GM23338 (cell line): ENCODE measurements at regions not wholly inside any gene's neighbourhood (a gene's known extent, or its start where the extent isn't known, plus 50 kb on each side); places are given as distances from the start of the nearest gene placed in this dataset.

Experiments
- ATAC-seq: fragments of 200-7000 bp; cut with Tn5 transposase; 3 replicates; pipeline ENCODE4 v1.9.1; 2020
- DNase-seq: peaks from one replicate; pipeline ENCODE4 v3.0.0-alpha.2; 2015; ENCODE audit warnings: low spot score
- H2AFZ ChIP-seq: fragments of 200-600 bp; sonication (generic); 2 replicates; pipeline ENCODE4 v1.8.0; 2016; ENCODE audit warnings: antibody characterized with exemption, mild to moderate bottlenecking, moderate library complexity
- H3F3A ChIP-seq: fragments of 200-600 bp; sonication (generic); replicated peaks from 2 replicates; pipeline ENCODE4 v1.8.0; 2017; ENCODE audit warnings: antibody characterized with exemption, mixed run types, low read depth
- H3K27ac ChIP-seq: fragments of 200-600 bp; sonication (generic); 2 replicates; pipeline ENCODE4 v1.6.1; 2016; ENCODE audit warnings: low read depth
- H3K27me3 ChIP-seq: fragments of 200-600 bp; sonication (generic); 2 replicates; pipeline ENCODE4 v1.8.0; 2016; ENCODE audit warnings: mild to moderate bottlenecking, mixed run types, moderate library complexity; ENCODE audit not compliant: insufficient read depth
- H3K36me3 ChIP-seq: fragments of 200-600 bp; sonication (generic); 2 replicates; pipeline ENCODE4 v1.8.0; 2016; ENCODE audit warnings: mild to moderate bottlenecking; ENCODE audit not compliant: insufficient read depth
- H3K4me1 ChIP-seq: fragments of 200-600 bp; sonication (generic); 2 replicates; pipeline ENCODE4 v1.8.0; 2016; ENCODE audit warnings: mild to moderate bottlenecking, moderate library complexity; ENCODE audit not compliant: insufficient read depth
- H3K4me2 ChIP-seq: fragments of 200-600 bp; sonication (generic); 2 replicates; pipeline ENCODE4 v1.7.1; 2017; ENCODE audit warnings: mixed run types
- H3K4me3 ChIP-seq: fragments of 200-600 bp; sonication (generic); 2 replicates; pipeline ENCODE4 v1.6.1; 2016; ENCODE audit warnings: mixed run types
- H3K79me2 ChIP-seq: fragments of 200-600 bp; sonication (generic); replicated peaks from 2 replicates; pipeline ENCODE4 v1.8.0; 2017; ENCODE audit warnings: mild to moderate bottlenecking; ENCODE audit not compliant: insufficient read depth
- H3K9me2 ChIP-seq: fragments of 200-600 bp; sonication (generic); 2 replicates; pipeline ENCODE4 v1.8.0; 2017; ENCODE audit not compliant: insufficient read depth
- H4K20me1 ChIP-seq: fragments of 200-600 bp; sonication (generic); replicated peaks from 2 replicates; pipeline ENCODE4 v1.8.0; 2017; ENCODE audit warnings: mild to moderate bottlenecking; ENCODE audit not compliant: insufficient read depth
- H3K27ac Mint-ChIP-seq: 2 replicates; pipeline ENCODE4 v1.8.0; 2020; ENCODE audit warnings: inconsistent platforms, mild to moderate bottlenecking, moderate library complexity, mixed read lengths
- H3K27me3 Mint-ChIP-seq: 3 replicates; pipeline ENCODE4 v1.8.0; 2022; ENCODE audit warnings: low read depth, mild to moderate bottlenecking, moderate library complexity, mixed read lengths, inconsistent platforms; ENCODE audit not compliant: insufficient read depth, poor library complexity
- H3K36me3 Mint-ChIP-seq: 3 replicates; pipeline ENCODE4 v1.8.0; 2021; ENCODE audit warnings: low read depth, mild to moderate bottlenecking, inconsistent platforms, moderate library complexity, mixed read lengths
- H3K4me1 Mint-ChIP-seq: 3 replicates; pipeline ENCODE4 v1.8.0; 2020; ENCODE audit warnings: mild to moderate bottlenecking, inconsistent platforms, mixed read lengths
- H3K4me3 Mint-ChIP-seq: 3 replicates; pipeline ENCODE4 v1.8.0; 2021; ENCODE audit warnings: moderate library complexity, mild to moderate bottlenecking, inconsistent platforms, mixed read lengths
- H3K9me3 Mint-ChIP-seq: 3 replicates; pipeline ENCODE4 v1.8.0; 2020; ENCODE audit warnings: moderate library complexity, mild to moderate bottlenecking, inconsistent platforms, mixed read lengths
- ETS1 ChIP-seq: IDR thresholded peaks from 2 replicates; pipeline ENCODE4 v1.6.1; 2016; ENCODE audit warnings: antibody characterized with exemption
- JUNB ChIP-seq: IDR thresholded peaks from one replicate; pipeline ENCODE4 v1.6.1; 2016; ENCODE audit warnings: antibody characterized with exemption; ENCODE audit not compliant: unreplicated experiment
- ZNF114 ChIP-seq: fragments of 250-450 bp; sonication (Bioruptor Pico); IDR thresholded peaks from 2 replicates; pipeline ENCODE4 v1.5.0; 2020; ENCODE audit warnings: mild to moderate bottlenecking, moderate library complexity
- TF ChIP-seq, protein P1 (sequence below): fragments of 250-450 bp; sonication (Bioruptor Pico); IDR thresholded peaks from 2 replicates; pipeline ENCODE4 v1.5.0; 2020; ENCODE audit warnings: mild to moderate bottlenecking, moderate library complexity

- TF ChIP-seq, protein P1, sequence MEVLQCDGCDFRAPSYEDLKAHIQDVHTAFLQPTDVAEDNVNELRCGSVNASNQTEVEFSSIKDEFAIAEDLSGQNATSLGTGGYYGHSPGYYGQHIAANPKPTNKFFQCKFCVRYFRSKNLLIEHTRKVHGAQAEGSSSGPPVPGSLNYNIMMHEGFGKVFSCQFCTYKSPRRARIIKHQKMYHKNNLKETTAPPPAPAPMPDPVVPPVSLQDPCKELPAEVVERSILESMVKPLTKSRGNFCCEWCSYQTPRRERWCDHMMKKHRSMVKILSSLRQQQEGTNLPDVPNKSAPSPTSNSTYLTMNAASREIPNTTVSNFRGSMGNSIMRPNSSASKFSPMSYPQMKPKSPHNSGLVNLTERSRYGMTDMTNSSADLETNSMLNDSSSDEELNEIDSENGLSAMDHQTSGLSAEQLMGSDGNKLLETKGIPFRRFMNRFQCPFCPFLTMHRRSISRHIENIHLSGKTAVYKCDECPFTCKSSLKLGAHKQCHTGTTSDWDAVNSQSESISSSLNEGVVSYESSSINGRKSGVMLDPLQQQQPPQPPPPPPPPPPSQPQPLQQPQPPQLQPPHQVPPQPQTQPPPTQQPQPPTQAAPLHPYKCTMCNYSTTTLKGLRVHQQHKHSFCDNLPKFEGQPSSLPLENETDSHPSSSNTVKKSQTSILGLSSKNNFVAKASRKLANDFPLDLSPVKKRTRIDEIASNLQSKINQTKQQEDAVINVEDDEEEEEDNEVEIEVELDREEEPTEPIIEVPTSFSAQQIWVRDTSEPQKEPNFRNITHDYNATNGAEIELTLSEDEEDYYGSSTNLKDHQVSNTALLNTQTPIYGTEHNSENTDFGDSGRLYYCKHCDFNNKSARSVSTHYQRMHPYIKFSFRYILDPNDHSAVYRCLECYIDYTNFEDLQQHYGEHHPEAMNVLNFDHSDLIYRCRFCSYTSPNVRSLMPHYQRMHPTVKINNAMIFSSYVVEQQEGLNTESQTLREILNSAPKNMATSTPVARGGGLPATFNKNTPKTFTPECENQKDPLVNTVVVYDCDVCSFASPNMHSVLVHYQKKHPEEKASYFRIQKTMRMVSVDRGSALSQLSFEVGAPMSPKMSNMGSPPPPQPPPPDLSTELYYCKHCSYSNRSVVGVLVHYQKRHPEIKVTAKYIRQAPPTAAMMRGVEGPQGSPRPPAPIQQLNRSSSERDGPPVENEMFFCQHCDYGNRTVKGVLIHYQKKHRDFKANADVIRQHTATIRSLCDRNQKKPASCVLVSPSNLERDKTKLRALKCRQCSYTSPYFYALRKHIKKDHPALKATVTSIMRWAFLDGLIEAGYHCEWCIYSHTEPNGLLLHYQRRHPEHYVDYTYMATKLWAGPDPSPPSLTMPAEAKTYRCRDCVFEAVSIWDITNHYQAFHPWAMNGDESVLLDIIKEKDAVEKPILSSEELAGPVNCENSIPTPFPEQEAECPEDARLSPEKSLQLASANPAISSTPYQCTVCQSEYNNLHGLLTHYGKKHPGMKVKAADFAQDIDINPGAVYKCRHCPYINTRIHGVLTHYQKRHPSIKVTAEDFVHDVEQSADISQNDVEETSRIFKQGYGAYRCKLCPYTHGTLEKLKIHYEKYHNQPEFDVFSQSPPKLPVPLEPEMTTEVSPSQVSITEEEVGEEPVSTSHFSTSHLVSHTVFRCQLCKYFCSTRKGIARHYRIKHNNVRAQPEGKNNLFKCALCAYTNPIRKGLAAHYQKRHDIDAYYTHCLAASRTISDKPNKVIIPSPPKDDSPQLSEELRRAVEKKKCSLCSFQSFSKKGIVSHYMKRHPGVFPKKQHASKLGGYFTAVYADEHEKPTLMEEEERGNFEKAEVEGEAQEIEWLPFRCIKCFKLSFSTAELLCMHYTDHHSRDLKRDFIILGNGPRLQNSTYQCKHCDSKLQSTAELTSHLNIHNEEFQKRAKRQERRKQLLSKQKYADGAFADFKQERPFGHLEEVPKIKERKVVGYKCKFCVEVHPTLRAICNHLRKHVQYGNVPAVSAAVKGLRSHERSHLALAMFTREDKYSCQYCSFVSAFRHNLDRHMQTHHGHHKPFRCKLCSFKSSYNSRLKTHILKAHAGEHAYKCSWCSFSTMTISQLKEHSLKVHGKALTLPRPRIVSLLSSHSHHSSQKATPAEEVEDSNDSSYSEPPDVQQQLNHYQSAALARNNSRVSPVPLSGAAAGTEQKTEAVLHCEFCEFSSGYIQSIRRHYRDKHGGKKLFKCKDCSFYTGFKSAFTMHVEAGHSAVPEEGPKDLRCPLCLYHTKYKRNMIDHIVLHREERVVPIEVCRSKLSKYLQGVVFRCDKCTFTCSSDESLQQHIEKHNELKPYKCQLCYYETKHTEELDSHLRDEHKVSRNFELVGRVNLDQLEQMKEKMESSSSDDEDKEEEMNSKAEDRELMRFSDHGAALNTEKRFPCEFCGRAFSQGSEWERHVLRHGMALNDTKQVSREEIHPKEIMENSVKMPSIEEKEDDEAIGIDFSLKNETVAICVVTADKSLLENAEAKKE (CRISPR knock-in tag), result no peak
These were observed 258.6 kb downstream of the CBLN1 start (continued) for GRCh38 chr16:49023050-49023449.

DNA sequence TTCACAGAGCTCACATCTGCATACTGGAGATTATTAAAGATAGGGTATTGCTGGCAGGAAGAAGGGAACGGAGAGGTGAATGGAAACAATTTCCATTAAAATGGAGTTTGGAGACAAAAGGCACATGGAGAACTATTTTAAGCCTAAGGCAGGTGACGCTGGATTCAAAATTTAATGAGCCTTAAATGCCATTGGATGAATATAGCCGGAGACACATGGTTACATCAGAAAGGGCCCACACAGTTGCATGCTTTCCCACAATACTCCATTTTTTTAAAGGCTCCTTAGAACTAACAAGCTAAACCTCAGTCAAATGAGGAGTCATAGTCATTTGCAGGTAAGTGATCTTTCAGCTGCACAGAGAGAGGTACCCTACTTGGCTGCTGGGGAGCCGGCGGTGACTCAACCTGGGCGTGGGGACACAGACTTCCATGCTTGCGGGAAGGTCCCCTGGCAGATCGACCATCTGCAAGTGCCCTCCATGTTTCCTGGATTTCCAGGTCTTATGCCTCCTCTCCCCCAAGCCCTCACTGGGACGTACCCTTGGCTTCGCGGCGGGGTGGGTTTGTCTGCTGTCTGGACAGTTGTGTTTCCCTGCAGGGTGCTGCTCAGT, 259.2 kb downstream of the CBLN1 start:
- Histone ChIP-seq H3K4me3 (no peak overlapping the region), H3K9me2 (peaks cover 14% of the 10 kb centered on the region; the same call in 1 of the 2 replicates), H2AFZ (peak overlapping the region; percentile 53; the same call in 1 of the 2 replicates), H3K27me3 (no peaks in the 10 kb centered on the region), H3K79me2 (no peaks in the 10 kb centered on the region), H3K27ac (peak overlapping the region; percentile 68), H4K20me1 (no peaks in the 10 kb centered on the region), H3K4me1 (peaks cover 45% of the 10 kb centered on the region), H3F3A (no peaks in the 10 kb centered on the region), H3K4me2 (peak overlapping the region; percentile 23; the same call in 1 of the 2 replicates), H3K36me3 (no peaks in the 10 kb centered on the region)
- Mint-ChIP-seq H3K27ac (peak overlapping the region; percentile 42; the same call in 1 of the 2 replicates), H3K9me3 (peaks cover 4% of the 10 kb centered on the region; the same call in 2 of the 3 replicates), H3K4me3 (no peak overlapping the region; the same call in 2 of the 3 replicates), H3K36me3 (no peaks in the 10 kb centered on the region; the same call in 2 of the 3 replicates), H3K4me1 (peaks cover 56% of the 10 kb centered on the region), H3K27me3 (peaks cover 5% of the 10 kb centered on the region)
- DNase-seq, result peak; percentile 31
- no peak for ATAC-seq
- TF ChIP-seq JUNB (no peak), ETS1 (no peak), ZNF114 (no peak)
- TF ChIP-seq, protein P1 (CRISPR knock-in tag), result no peak
